HG02981 (cell line): ENCODE measurements at regions not wholly inside any gene's neighbourhood (a gene's known extent, or its start where the extent isn't known, plus 50 kb on each side); places are given as distances from the start of the nearest gene placed in this dataset.

Experiments used
- ATAC-seq: cut with Tn5 transposase; IDR thresholded peaks from one replicate; pipeline ENCODE4 v1.9.1; 2021; ENCODE audit warnings: mild to moderate bottlenecking, moderate library complexity; ENCODE audit not compliant: unreplicated experiment

DNA sequence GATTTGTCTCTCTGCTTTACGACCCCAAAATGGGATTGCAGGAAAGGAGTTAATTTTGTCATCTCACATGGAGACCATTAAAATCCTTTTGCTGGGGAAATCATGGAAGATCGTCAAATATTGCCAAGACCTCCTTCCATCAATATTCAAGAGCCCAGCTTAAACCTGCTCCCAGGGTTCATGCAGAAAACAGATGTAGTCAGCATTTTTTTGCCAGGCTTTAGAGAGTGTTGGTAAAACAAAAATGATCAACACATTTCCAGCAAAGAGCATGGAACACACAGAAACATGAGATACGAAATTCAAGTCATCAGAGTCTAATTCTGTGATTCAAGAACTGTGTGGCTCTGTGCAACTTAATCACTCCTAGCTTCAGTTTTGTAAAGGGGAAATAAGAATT, 118.0 kb upstream of the ATP10A start:
- no peak for ATAC-seq

DNA sequence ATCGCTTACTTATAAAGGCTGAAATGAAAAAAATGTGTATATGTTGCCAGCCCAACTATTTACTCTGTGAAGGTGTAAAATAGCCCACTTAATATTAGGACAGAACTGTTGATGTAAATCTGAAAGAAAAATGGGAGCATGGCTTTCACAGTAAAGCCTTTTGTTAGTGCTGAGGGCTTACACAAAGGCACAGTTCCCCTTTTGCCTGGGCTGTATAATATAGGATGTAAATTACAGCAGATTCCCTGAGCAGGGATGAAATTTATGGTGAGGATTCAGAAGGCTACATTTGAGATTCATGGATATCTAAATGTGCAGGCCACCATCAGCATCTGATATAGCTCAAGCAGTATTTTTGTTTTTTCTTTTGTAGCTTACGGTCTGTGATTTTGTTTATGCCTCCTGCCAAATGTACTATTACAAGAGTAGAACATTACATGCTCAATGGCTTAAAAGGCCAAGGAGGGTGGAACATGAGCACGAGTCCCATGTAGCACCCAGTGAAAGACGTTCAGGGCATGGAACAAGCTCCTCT, 109.1 kb upstream of the ATP10A start:
- ATAC-seq = no peak

DNA sequence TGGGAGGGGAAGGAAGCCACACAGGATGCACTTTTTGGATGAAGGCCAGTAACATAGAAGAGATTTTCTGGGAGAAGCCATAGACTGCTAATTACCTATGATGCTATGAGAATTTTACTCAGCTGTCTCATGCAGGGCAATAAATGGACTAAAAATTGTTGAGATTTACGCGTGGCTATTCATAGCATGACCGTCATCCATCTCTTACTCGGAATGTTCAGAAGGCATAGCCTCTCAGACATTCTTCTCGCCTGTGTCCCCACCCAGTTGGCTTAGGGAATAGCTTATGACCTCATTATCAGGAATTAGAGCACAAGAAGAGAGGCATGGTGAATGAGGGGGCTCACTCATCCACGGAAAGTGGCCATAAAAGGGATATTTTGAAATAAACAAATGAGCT, 107.9 kb upstream of the ATP10A start:
- ATAC-seq = no peak

DNA sequence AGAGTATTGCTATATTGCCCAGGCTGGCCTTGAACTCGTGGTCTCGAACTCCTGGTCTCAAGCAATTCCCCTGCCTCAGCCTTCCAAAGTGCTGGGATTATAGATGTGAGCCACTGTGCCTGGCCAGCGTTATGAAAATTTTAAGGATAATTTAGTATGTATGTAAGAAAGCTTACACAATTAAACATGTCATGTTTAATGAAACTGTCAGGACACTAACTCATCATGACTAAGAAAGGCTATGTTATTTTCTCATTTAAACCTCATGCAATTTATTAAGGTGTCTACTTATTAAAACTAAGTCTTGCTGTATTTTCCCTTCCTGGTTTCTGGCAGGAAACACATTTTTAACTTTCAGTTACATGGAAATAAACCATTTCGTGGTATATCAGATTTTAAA, 106.8 kb upstream of the ATP10A start:
- no peak for ATAC-seq

DNA sequence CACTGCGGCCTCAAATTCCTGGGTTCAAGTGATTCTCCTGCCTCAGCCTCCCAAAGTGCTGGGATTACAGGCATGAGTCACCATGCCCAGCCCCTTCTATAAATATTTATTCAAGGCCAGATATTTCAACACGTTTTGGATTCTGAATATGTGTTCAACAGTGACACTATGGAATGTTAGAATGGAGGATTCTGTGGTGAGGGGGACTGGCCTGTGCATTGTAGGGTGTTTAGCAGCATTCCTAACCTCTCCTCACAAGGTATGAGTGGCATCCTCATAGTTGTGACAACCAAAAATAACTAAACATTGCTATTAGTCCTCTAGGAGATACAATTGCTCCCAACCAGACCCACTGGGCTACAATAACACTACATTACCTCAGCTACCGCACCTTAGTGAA, 104.0 kb upstream of the ATP10A start:
- no peak for ATAC-seq

DNA sequence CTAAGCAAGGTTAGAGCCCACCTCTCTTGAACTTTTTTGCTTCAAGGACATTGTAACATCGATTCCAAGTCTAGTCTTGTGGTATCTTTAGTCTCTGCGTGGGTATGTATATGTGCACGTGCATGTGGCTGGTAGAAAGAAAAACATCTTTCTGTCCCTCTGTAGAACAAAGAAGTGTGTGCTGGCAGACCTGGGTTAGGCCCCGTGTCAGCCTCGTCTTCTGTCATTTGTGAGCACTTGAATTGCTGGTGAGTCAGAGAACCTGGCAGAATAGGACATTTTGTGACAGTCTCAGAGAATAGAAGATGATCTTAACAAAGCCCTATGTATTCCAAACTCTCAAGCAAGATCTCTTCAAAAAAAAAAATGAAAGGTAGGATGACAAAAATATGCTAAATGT, 102.2 kb upstream of the ATP10A start:
- no peak for ATAC-seq

DNA sequence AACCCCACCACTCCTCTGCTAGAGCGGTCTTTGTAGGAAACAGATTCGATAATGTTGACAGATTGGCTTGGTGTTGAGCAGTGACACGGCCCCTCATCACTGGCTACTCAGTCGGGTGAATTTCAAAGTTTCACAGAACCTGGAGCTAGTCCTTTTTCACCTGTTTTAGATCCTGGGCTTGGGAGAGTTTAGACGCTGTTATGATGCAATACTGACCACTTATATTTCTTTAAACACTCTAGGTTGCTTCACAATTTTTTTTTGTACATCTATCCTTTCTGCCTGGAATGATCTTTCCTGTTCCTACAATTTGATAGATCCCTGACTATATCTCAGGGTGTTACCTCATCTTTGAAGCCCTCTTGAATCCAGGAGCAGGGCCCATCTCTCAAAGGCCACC, 97.1 kb upstream of the ATP10A start:
- no peak for ATAC-seq

DNA sequence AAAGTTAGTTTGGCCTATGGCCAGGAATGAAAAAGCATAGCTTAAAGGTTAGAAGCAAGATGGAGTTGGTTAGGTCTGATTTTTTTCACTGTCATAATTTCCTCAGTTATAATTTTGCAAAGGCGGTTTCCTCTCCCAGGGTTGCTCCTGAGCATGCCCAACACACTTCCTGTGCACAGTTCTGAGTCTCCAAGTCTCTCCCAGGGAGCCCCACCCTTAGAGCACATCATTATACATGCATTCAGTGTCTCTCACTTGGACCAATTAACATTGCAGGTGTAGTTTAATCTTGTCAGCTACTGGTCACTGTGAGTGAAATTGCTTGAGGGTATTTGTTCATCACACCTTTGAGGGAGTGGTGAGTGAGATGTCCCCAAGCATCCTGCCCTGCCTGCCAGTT, 96.0 kb upstream of the ATP10A start:
- ATAC-seq = no peak

DNA sequence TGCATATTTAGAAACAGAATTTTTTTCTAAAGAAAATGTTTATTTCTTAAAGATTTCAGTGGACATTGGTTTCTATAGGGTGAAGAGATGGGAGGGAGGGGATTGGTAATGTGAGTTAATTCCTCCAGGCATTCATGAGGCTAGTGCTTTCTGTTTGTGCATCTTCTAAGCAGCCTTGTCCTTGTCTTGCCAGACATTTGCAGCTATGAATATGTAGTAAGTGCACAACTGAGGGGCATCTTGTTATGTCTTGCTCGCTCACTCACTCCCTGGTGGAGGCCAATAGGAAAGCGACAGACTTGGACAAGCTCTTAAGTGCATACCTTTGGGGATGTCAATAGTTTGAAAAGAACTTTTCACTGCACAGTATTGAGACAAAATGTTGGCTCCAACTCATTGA, 92.5 kb upstream of the ATP10A start:
- ATAC-seq = no peak

DNA sequence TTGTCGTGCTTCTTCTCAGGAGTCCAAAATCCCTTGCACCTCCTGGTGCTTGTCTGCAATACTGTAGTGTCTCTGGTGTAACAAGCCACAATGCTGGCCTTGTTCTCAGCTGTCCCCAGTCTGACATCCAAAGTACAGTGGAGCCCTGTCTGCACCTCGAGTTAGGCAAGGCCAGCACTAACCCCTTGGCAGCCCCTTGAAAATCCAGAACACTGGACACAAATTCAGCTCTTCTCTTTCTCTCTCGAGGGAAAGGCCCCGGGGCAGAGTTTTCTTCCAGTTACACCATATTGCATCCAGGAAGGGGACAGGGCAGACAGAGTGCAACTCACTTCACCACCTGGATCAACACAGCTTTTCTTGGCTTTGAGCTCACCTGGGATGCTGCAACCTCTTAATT, 91.3 kb upstream of the ATP10A start:
- ATAC-seq = no peak

DNA sequence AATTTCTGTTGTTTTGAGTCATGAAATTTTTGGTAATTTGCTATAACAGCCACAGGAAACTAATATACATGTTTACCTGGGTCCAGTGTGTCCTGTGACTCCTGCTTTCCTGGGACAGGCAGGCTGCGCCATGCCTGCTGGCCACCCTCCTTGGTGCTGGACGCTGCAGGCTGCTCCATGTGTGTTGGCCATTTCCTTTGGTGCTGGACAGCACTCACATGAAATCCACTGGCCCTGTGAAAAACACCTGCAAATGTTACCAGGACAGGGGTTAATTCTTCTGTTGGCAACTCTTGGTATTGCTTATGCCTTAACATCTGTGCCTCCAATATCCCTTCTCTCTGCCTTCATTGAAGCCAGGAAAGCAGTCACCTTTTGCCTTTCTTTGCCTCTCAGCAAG, 86.9 kb upstream of the ATP10A start:
- no peak for ATAC-seq

DNA sequence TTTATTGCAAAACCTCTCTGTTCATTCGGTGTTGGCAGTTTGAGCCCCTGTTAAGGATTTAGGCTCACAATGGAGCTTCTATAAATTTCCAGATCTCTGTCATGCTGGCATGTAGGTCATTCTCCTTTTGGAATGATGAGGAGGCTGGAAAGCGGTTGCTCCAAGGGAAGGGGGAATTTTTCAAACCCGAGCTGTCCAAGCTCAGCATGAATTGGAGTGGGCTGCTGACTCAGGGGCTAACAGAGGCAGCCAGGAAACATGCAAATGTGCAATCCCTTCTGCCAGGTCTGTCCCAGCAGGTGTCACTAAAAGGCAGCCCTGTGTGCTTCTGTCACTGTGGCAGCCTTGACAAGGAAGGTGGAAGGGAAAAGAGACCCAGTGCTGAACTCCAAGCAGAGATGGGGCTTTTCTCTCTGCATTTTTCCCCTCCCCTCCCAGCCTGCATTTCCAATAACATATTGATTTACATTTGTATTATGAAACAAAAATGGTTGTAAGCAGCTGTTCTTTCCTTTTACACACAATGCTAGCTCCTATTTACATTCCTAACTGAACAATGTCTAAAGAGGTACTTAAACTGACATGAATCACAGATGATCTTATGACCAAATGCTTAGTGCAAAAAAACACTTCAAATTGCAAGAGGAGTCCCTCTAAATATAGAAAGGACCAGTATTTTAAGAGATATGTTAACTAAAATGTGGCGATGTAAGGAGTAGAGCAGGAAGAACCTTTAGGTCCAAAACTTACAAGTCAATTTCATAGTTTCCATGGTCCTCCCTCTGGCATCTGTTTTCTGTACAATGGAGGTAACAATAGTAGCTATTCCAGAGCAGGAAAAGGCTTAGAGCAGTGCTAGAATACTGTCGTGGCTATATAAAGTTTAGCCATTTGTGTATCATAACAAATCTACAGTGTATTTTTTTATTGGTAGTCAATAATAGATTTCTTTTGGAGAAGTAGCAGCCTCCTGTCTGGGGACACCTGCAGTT, 84.5 kb upstream of the ATP10A start:
- ATAC-seq = no peak

DNA sequence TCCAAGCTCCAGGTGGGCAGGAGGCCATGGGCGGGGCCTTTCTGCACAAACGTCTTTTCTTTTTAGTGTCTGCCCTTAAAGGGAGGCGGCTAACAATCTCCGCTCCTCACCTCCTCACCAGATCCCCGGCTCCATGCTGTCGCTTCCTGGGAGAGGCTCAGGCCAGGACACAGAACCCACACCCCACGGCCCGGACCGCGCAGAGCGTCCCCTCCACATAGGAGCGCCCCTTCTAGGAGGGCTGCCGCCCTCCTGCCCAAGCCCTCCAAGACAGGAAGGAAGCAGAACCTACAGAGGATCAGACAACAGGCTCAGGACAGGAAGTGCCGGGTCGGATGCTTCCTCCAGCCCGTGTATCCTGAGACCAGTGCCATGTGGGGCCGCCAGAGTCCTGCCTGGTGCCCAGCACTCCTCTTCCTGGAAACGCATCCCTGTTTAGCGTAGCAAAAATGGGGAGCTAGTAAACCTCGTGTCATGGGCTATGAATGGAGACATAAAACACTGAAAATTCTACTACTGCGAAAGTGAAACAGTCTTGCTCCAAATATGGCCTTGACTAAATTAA, 83.2 kb upstream of the ATP10A start:
- no peak for ATAC-seq

DNA sequence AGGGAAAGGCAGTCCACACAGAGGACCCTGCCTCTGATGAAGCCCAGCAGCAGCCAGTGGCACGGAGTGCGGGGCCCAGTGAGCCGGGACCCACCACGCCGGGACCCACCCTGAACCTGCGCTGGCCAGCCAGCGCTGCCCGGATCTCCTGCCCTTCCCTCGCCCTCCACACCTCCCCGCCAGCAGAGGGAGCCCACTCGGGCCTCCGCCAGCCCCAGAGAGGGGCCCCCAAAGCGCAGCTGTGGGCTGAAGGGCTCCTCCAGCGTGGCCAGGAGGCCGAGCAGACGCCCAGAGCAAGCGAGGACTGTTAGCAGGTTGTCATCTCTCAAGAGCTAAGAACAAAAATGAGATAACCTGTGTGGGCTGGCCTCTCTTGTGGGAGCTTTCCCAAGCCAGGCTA, 81.3 kb upstream of the ATP10A start:
- ATAC-seq = no peak

DNA sequence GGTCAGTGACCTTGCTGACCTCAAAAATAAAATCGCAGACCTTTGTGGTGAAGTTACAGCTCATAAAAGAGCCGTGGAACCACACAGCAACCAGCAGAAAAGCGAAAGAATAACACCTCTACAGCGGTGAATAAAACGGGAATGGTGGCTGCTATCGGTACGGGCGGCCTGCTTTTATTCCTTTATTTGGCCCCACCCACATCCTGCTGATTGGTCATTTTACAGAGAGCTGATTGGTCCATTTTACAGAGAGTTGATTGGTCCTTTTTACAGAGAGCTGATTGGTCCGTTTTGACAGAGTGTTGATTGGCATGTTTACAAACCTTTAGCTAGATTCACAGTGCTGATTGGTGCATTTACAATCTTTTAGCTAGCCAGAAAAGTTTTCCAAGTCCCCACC, 80.7 kb upstream of the ATP10A start:
- ATAC-seq = no peak

DNA sequence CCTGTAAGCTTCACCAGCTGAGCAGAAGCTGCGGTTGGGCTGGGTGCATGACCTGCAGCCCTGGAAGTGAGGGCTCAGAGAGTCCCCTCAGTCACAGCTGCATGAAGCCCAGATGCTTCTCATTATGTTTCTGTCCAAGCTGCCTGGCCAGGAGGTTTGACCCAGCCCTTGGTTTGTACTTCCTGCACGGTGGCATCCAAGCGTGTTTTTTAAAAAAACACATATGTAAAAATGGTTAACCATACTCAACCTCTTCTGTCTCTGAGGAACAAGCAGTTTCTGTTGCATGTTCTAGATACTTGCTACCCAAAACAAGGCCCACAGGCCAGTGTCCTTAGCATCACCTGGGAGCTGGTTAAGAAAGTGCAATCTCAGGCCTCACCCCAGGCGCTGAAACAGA, 76.0 kb upstream of the ATP10A start:
- ATAC-seq = peak; percentile 87

DNA sequence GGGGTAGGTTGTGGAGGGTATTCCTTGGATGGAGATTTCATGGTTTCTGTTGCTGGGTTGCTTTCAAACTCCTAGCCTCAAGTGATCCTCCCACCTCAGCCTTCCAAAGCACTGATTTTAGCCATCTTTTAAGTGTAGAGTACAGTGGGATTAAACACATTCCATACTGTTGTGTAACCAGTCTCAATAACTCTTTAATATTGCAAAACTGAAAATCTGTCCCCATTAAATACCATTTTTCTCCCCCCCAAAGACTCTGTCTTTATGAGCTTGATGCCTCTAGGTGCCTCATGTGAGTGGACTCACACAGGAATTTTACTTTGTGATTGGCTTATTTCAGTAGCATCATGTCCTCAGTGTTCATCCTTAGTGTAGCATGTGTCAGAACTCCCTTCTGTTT, 74.7 kb upstream of the ATP10A start:
- no peak for ATAC-seq

DNA sequence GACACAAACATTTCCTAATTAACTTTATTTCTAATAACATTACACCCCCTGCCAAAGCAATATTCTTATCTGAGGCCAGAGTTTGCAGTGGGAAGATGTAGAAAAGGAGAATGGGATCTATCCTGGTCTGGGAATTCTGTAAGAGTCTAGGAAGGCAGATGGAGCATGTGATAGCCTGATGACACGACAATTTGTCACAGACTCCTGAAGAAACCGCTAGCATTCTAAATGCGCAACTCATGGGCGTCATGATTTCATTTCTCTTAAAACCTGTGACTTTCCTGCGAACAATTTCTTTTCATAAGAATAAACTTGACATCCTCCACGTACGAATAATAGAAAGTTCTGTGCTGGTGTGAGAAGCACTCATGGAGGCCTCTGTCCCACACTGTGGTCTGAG, 72.9 kb upstream of the ATP10A start:
- no peak for ATAC-seq

DNA sequence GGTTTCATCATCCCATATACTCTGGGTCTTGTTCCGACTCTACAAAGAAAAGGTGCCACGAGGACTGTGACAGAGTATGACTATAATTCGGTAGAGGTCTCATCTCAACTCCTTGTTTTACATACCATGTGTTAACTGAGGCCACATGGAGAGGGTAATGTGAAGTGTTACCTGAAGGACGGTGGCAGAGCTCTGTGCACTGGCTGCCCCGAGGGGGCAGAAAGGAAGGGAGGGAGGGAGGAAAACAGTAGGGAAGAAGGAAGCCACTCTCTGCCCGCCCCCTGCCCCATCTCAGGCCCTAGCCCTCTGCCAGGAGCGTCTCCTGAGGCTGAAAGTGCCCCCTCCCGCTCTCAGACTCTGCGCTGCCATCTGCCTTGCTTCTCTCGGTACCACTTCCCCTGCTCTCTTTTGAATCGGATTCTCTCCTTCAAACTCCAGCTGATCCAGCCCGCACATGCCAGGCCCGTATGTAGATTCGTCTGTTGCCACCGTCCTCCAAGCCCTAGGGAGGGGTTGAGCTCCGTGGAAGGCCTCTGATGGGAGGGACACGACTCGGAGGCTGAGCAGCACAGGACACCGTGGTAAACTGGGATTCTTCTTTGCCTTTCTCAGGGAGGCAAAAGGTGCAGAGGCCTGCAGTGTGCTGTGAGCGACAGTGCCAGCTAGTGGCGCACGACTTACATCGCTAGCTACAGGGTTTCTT, 70.5 kb upstream of the ATP10A start:
- no peak for ATAC-seq

DNA sequence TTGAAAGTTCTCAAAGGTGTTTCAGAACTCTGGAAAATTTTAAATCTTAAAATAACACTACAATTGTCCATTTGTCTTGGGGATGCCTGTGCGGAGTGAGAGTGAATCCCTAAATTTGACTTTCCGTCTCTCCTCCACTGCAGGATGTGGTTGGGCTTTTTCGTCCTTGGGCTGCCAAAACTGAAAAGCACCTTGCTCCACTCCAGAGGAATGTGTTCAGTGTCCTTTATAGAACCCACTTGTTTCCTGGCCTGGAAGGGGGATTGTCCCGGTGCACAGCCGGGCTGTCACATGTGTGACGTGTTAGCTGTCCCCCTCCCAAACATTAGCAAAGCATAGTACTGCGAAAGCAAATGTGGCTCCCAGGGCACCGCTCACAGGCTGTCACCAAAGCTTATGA, 69.6 kb upstream of the ATP10A start:
- no peak for ATAC-seq

DNA sequence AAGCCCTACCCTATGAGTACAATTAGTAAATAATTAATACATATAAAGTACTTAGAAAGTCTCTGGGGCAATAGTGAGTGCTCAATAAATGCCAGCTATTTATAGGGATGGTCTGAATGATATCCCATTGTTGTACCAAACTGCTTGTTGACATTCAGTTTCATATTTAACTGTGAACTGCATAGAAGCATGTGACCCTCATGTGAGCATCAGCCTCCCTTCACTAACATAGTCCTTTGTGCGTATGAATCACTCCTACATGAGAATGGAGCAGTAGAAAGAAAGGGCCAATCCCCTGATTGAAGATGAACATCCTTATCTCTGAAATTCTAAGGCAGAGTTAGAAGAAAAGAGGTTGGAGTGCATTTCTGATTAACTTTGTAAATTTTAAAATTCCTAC, 68.7 kb upstream of the ATP10A start:
- no peak for ATAC-seq

DNA sequence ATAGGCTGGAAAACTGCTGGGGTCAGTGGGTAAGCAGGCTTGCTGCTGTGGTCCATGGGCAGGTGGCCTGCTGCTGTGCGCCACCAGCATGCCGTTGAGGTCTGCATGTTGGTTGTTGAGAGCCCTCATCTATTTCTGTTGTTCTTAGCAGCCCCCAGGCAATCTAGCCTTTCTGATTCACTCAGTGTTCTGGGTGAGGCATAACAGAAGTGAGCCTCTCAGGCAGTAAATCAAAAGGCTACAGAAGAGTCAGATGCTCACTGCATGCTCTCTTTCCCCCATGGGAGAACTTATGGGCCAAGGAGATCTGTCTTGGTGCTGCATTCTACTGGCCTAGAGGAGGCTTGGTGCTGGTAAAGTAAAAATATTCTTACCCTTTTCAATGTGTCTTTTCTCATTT, 67.8 kb upstream of the ATP10A start:
- no peak for ATAC-seq
